ENCODE measurements at regions not wholly inside any gene's neighbourhood (a gene's known extent, or its start where the extent isn't known, plus 50 kb on each side); places are given as distances from the start of the nearest gene placed in this dataset.
"Not testable (repeated sequence)": the region's sequence is repeated elsewhere in the genome, so short reads cannot be mapped to it uniquely, and the experiment has no call there.

DNA sequence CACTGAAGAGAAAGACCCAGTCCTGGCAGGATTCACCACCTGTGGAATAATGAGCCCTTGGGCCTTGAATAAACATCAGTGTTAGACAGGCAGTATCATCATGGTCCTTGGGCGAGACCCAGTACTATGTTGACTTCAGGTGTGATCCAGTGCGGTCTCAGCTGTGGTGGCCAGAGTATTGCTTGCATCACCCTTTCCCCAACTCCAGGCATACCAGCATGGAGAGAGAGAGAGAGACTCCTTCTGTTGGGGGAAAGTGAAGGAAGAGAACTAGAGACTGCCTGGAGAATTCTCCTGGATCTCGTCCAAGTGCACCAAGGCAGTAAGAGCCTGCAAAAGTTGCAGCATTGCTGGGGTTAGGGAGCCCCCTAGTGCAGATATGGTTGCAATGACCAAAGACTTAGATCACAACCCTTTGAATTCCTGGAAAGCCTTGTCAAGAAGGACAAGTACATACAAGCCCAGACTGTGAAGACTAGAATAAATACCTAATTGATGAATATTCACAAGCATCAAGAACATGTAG lies 61.1 kb upstream of the VAMP7 start:
- peak in 1 of 2 donors; percentile 30 for DNase-seq (ENCODE audit: low read depth in 2 of 2)

DNA sequence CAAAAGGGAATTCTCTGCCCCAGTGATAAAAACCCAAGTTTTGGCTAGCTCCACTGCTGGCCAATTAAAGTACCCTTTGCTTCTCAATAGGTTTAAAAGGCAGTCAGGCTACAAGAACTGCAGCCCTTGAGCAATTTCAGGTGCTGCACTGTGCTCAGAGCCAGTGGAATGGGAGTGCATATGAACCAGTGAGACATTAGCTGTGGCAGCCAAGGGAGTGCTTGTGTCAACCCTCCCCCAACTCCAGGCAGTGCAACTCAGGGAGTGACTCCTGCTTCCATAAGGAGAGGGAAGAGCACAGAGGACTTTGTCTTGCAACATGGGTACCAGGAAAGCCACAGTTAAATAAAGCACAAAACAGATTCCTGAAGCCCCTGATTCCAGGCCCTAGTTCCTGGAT lies 61.6 kb upstream of the VAMP7 start:
- DNase-seq (ENCODE audit: low read depth in 2 of 2), result no peak

DNA sequence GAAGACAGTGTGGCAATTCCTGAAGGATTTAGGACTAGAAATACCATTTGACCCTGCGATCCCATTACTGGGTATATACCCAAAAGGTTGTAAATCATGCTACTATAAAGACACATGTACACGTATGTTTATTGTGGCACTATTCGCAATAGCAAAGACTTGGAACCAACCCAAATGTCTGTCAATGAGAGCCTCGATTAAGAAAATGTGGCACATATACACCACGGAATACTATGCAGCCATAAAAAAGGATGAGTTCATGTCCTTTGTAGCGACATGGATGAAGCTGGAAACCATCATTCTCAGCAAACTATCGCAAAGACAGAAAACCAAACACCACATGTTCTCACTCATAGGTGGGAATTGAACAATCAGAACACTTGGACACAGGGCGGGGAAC lies 66.8 kb upstream of the VAMP7 start:
- not testable (repeated sequence) for DNase-seq (ENCODE audit: low read depth in 2 of 2)

DNA sequence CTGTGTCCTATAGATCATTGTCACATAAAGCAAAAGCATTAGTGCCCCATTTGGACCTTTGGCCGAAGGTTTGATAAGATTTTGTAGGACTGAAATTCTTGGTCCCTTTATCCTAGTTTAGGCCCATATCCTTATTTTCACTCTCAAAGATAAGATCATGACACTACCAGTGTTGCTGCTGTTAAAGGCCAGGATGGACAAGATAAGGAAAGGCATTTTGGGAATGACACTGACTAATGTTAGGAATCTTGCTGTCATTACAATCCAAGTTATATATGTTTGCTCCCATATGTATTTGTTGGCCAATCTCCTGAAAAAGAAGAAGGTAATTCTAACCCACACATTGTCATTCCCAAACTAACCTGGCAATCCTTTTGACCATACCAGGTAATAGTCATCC lies 101.3 kb upstream of the VAMP7 start:
- DNase-seq (ENCODE audit: low read depth in 2 of 2), result no peak

DNA sequence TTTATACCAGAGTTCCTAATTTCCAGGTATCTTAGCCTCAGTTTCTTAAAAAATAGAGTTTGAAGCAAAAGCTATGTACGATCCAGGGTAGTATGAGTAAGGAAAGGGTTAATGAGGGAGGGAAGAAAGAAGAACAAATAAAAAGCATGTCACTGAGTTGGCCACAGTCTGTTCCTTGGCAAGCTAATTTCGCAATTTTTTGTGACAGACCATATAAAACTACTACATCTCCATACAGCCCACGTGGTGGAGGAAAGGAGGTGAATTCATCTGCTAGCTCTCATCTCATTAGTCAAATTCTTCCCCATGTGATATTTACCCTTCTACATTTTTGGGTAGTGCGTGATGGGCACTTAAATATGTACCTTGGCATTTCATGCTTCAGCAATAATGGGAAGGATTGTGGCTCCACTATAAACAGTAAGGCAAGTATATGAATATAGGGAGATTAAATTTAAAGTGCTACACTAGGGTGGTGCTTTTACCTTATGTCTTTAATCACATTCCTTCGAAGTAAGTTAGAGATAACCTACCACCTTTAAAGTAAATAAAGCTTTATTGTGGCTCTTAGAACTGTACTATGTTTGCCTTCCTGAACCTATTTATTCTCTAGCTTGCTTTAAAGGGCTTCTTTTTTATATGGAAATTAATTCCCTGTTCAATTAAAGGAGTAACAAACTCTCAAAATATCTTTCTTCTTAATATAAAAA lies 102.1 kb upstream of the VAMP7 start:
- DNase-seq (ENCODE audit: low read depth in 2 of 2), result no peak

DNA sequence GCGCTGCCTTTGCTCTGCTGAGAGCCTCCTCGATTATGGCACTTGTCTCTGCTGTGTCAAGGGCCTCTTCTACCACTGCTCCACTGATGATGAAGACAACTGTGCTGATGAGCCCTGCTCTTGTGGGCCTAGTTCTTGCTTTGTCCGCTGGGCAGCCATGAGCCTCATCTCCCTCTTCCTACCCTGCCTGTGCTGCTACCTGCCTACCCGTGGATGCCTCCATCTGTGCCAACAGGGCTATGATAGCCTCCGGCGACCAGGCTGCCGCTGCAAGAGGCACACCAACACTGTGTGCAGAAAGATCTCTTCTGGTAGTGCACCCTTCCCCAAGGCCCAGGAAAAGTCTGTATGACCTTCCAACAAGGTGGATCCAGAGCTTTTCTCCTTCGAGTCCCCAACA lies 106.8 kb upstream of the VAMP7 start:
- DNase-seq (ENCODE audit: low read depth in 2 of 2), result no peak

DNA sequence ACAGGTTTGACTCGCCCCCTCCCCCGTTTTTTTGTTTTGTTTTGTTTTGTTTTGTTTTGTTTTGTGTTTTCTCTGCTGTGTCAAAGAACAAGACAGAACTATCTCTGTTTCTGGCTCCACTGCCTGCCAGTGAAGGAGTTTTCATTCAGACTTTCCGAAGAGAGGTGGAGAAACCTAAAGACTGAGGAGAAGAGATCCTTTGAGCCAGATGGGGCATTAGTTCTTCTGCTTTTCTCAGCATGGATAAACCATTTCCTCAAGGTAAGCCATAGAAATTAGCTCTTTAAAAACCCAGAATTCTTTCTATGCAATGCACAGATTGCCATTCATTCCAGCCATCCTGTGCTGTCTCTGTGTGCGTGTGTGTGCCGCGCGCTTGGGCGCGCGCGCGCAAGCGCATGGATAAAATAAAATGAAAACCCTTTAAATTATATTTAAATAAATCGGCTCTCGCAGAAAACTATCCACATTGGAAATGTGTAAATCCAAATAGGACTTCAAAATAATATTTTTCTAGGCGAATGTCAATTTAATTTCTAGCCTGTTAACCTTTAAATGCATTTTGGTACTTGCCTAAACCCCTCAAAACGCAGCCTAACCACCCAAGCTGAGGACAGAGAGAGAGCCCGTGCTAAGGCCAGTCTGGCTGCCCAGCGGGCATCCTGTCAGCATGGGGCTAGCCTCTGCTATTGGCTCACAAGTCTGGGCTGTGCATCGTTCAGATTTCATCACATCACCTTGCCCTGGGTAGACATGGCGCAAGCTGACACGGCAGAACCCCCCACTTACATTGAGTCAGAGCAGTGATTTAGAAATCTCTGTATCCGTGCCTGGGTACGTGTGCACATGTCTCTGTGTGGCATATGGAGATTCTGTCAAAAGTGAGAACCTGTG lies 113.0 kb upstream of the VAMP7 start:
- DNase-seq (ENCODE audit: low read depth in 2 of 2), result no peak

DNA sequence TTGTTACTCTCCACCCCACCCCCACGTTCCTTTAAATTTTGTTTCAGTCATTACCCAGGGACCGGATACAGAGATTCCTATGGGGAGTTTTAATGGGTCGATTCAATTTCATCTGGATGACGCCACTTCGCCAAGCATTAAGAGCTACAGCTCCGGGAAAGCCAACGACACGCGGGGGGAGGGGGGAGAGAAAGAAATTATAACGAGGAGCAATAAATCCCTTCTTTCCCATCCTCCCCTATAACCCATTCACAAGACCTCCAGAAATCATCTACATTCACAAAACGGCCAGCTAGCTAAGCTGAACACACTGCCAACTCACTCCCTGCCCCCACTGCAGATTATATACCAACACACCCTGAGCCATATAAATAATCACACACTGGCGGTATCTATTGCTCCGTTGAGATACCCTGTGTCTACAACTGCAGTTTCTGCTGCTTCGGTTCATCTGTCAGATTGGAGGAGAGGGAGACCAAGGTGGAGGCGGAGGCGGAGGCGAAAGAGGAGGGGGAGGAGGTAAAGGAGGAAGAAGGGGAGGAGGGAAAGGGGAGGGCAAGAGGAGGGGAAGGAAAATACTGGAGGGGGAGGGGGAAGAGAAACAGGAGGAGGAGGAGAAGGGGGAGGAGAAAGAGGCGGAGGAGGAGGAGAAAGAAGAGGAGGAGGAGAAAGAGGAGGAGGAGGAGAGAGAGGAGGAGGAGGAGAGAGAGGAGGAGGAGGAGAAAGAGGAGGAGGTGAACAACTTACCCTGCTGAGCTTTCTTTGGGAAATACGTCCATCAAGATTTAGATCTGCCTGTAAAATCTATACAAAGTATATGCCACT lies 113.9 kb upstream of the VAMP7 start:
- DNase-seq (ENCODE audit: low read depth in 2 of 2), result peak in 1 of 2 donors; percentile 2

DNA sequence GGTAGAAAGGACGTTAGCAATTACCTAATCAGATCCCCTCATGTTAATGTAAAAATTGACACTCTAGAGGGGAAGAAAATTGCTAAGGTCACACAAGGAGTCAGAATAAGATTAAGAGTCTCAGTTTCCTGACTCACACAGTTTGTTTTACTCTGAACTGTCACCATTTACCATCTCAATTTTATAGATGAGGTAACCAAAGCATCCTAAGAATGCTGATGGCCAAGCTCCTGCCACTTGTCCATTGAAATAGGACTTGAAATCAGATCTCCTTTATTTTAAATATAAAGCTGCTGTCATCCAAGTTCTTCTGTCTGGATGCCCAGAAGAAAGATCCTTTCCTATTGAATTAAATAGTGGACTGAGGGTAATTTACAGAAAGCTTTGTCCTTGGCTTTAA lies 114.8 kb upstream of the VAMP7 start:
- no peak for DNase-seq (ENCODE audit: low read depth in 2 of 2)

DNA sequence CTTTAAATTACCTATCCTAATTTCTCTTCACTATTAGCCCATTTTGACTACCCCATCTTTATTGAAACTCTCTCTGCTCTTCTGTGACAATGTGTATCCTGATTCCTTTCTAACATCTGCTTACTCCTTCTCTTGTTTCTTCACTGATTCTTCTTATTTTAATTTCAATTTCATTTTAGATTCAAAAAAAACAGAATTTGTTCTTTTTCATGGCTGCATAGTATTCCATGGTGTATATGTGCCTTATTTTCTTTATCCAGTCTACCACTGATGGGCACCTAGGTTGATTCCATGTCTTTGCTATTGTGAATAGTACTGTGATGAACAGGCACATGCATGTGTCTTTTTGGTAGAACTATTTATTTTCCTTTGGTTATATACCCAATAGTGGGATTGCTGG lies 120.0 kb upstream of the VAMP7 start:
- no peak for DNase-seq (ENCODE audit: low read depth in 2 of 2)

DNA sequence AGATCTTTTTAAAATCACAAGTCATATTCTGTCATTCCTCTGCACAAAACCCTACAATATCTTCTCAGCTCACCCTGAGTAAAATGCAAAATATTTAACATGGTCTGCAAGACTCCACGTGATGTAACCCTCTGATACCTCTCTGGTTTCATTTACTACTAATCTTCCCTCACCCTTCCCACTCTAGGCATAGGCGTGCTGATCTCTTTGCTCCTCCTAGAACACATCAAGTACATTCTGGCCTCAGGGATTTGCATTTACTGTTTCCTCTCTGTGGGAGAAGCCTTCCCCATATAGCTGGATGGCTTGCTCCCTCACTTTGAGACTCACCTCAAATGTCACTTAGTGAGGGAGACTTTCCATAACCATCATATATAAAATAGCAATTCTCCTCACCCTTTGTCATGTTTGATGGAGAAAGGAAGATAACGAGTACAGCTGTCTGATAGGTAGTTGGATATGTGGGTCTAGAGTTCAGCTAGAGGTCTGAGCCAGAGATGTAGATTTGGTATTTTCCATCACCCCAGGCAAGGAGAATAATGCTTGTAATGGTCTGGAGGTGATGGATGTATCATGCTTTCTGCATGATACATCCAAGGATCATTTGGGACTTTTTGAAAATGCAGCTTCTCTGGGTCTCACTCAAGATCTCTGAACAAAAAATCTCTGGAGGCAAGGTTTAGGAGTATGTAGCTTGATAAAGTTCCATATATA lies 123.9 kb upstream of the VAMP7 start:
- no peak for DNase-seq (ENCODE audit: low read depth in 2 of 2)

DNA sequence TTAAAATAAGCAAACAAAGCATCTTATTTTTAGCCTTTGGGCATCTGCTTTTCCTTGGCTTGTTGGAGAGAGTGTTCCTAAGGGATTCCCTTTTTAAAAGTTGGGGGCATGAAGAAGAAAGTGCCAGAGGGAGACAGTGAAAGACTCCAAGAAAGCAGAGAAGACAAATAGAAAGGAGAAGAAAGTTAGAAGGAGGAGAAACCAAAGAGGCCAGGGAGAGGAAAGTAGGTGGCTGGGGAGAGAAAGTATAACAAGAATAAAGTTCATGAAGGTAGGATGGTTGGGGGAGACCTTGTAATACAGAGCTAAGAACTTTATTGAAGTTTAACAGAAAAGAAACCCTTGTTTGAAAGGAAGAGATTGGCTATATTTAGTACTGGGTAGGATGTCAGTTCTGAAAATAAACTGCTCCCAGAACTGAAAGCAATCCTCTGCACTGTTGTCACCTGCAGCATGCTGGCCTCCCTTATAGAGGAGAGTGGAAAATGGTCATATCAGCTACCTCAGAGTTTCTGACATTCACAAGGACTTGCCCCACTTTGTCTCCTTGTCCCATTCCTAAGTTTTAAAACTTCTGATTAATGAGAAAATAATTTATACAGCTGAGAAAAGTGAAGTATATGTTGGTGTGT lies 125.3 kb upstream of the VAMP7 start:
- no peak for DNase-seq (ENCODE audit: low read depth in 2 of 2)

DNA sequence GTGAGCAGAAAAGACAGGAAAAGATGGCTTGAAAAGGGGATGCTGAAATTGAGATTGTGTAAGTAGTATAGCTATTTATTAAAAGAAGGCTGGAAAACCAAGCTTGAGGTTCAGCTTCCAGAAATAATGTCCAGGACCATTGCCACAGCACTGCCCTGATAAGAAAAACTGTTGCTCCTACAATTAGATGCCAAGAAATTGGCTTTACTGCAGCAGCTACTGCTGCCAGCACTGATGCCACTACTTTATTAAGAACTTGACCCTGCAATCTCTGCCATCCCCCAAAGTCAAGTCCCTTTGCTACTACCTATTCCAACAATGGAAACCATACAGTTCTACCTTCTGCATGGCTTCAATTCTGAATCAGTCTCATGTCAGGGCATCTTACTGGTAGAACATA lies 130.0 kb upstream of the VAMP7 start:
- no peak for DNase-seq (ENCODE audit: low read depth in 2 of 2)

DNA sequence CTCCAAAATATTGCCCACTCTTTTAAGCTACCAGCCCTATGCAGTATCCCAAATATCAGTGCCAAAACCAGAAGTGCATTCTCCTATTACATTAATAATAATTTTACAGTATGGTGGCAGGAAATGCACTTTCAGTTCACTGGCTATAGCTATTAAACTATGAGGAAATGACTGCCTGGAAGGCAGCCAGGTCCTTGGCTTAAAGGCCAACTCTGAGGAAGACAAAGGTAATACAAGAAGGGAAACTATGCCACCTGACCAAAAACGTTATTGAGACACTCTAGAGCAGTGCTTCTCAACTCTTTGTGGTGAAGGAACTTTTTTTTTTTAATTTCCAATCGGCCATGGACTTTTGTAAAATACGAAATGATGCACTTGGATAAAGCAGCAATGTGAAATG lies 133.6 kb upstream of the VAMP7 start:
- no peak for DNase-seq (ENCODE audit: low read depth in 2 of 2)

DNA sequence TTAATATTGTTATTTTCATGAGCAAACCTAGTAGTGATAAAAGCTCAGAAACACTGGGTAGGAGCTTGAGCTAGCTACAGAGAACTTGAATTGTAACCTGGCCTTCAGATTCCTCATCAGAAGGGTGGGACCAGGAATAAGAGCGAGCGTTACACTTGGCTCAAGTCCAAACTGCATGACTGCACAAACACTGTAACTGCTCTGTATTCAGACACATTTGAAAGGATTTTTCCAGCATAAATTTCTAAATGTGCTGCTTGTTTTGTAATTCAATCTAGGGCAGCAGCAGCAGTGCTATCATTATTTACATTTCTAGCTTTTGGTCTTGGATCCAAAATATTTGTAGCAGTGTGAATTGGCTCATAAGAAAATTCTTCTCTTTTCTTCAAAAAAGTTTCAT lies 133.0 kb upstream of the TMLHE start:
- no peak for DNase-seq (ENCODE audit: low read depth in 2 of 2)

DNA sequence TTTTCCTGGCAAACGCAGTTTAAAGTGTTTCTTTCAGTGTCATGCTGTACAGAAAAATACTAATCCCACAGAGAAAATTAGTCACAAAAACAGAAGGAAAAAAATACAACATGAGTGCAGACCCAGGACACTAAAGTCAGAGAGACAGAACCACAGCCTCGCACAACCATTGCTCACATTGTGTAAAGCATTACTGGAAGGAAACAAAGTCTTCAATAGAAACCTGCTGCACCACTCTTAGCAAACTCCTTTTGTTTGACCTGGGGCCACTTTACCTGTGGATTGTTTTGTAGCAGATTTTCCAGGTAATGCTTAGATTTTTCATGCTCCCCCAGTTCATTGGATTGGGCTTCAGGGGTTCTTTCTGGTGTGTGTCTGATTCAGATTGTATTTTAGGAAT lies 131.8 kb upstream of the TMLHE start:
- DNase-seq (ENCODE audit: low read depth in 2 of 2), result no peak

DNA sequence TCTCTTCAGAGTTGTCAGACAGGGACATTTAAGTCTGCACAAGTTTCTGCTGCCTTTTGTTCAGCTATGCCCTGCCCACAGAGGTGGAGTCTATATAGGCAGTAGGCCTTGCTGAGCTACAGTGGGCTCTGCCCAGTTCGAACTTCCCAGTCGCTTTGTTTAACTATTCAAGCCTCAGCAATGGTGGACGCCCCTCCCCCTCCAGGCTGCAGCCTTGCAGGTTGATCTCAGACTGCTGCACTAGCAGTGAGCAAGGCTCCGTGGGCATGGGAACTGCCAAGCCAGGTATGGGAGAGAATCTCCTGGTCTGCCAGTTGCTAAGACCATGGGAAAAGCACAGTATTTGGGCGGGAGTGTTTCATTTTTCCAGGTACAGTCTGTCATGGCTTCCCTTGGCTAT lies 115.6 kb upstream of the TMLHE start:
- not testable (repeated sequence) for DNase-seq (ENCODE audit: low read depth in 2 of 2)

DNA sequence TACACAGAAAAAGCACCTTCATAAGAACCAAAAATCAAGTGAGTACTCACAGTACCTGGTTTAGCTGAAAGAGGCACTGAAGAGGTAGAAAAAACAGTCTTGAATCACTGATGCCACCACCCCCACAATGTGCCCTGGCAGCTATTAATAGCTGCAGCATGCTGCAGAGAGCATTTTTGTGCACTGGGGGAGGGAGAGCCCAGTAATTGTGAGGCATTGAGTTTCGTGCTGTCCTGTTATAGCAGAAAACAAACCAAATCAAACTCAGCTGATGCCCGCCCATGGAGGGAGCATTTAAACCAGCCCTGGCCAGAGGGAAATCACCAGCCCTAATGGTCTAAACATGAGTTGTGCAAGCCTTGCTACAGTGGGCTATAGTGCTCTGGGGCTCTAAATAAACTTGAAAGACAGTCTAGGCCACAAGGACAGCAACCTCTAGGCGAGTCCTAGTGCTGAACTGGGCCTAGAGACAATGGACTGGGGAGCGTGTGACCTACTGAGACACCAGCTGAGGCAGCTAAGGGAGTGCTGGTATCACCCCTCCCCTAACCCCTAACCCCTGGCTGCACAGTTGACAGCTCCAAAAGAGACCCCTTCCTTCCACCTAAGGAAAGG lies 106.3 kb upstream of the TMLHE start:
- no peak for DNase-seq (ENCODE audit: low read depth in 2 of 2)

DNA sequence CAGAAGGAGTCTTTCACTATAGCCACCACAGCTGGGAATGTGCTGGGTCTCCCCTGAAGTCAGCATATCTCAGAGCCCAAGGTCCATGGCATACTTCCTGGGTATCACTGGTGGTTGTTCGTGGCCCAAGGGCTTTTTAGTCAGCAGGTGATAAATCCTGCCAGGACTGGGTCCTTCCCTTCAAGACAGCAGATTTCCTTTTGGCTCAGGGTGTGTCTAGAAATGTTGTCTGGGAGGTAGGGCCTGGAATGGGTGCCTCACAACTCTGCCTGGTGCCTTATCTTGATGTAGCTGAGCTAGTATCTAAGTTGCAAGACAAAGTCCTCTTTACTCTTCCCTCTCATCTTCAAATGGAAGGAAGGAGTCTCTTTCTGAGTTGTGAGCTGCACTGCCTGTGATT lies 102.4 kb upstream of the TMLHE start:
- DNase-seq (ENCODE audit: low read depth in 2 of 2), result no peak

DNA sequence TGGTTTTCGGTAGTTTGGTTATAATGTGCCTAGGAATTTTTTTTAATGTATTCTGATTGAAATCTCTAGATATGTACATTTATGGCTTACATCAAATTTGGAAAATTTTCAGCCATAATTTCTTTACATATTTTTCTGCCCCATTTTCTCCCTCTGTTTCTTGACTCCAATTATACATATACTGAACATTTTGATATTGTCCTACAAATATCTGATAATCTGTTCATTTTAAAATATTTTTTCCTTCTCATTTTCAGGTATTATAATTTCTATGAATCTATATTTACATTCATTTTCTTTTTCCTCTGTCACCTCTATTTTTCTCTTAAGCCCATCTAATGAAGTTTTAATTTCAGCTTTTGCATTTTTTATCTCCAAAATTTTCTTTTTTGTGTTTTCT lies 82.7 kb upstream of the TMLHE start:
- DNase-seq (ENCODE audit: low read depth in 2 of 2), result no peak

DNA sequence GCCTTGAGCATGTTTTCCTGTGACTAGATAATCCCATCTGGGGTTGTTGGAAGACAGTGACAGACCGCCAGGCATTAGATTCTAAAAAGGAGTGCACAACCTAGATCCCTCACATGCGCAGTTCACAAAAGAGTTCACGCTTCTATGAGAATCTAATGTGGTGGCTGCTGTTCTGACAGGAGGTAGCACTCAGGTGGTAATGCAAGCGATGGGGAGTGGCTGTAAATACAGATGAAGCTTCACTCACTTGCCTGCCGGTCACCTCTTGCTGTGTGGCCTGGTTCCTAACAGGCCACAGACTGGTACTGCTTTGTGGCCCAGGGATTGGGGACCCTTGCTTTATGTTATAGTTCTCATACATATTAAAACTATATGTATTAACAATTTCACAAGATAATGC lies 81.9 kb upstream of the TMLHE start:
- DNase-seq (ENCODE audit: low read depth in 2 of 2), result no peak

Measured in stimulated activated CD4-positive, alpha-beta T cell treated with anti-CD3 and anti-CD28 coated beads, Interleukin-15, amount 100 ng/mL, for 48 hours (primary cell).